OCI-LY1 (cell line): ENCODE measurements at regions not wholly inside any gene's neighbourhood (a gene's known extent, or its start where the extent isn't known, plus 50 kb on each side); places are given as distances from the start of the nearest gene placed in this dataset.

Source experiments
- CTCF ChIP-seq: fragments of 200-600 bp; sonication (generic), shearing (Covaris generic); IDR thresholded peaks from 2 replicates; pipeline ENCODE4 v1.5.1; 2017; ENCODE audit warnings: mild to moderate bottlenecking, antibody characterized with exemption, low read length, moderate library complexity, mixed read lengths
- EZH2 ChIP-seq: fragments of 200-600 bp; sonication (generic), shearing (Covaris generic); IDR thresholded peaks from 2 replicates; pipeline ENCODE4 v1.8.0; 2017; ENCODE audit warnings: borderline replicate concordance, mixed run types, mild to moderate bottlenecking, antibody characterized with exemption, low read length, moderate library complexity, mixed read lengths

GRCh38 chr11:128324531-128325141, 262.7 kb downstream of the ETS1 start:
- no peak for TF ChIP-seq CTCF
- TF ChIP-seq EZH2: no peak
